ENCODE measurements at regions not wholly inside any gene's neighbourhood (a gene's known extent, or its start where the extent isn't known, plus 50 kb on each side); places are given as distances from the start of the nearest gene placed in this dataset.

GRCh38 chr4:138032222-138032621 is 209.9 kb downstream of the SLC7A11 start:
- POLR2A ChIA-PET = no interaction called here
- CTCF ChIA-PET = interaction anchor here (1.0 to 1.2 kb wide), 2 partner anchors 13 to 151 kb away, joined by 3 read pairs; no protein-coding TSS in a partner anchor
- no peak overlapping the region for H2AFZ ChIP-seq (ENCODE audit: low read depth, low read length)
- H3K79me2 ChIP-seq (ENCODE audit: control insufficient read depth, insufficient read depth, low read length) = no peaks in the 10 kb centered on the region
- DNase-seq (ENCODE audit: low read depth, low spot score) = no peak
- H3K27ac ChIP-seq (ENCODE audit: insufficient read depth, low read depth, low read length) = no peak overlapping the region
- dilution Hi-C loops (cut with MboI; ENCODE audit: extremely low pct_ligation_motif_present, low sequenced_read_pairs) (no loop called here), intact Hi-C loops (cut with micrococcal nuclease) (loop anchor here (10.0 kb wide), 1 partner anchor 883 kb away; no protein-coding TSS in a partner anchor)
- no TSS peak for BruUV-seq (replicated peaks)
- no peaks in the 10 kb centered on the region for H3K9me1 ChIP-seq (replicated peaks; ENCODE audit: control insufficient read depth, extremely low read depth, insufficient read depth, low read length)
- H3K27me3 ChIP-seq (ENCODE audit: control insufficient read depth in 2 of 2, insufficient read depth in 2 of 2, low read length in 2 of 2) = no peaks in the 10 kb centered on the region
- H3K9me3 ChIP-seq (replicated peaks; ENCODE audit: control insufficient read depth, insufficient read depth, low read length) = no peaks in the 10 kb centered on the region
- no peaks in the 10 kb centered on the region for H4K20me1 ChIP-seq (replicated peaks; ENCODE audit: control insufficient read depth, extremely low read depth, insufficient read depth, low read length)
- TF ChIP-seq JUN (IDR thresholded peaks at IDR 0.05; ENCODE audit: borderline replicate concordance, insufficient read depth, insufficient read length, low read depth) (no peak), EZH2 (IDR thresholded peaks at IDR 0.05; ENCODE audit: borderline replicate concordance, low read depth, low read length, severe bottlenecking) (no peak), POLR2A (IDR thresholded peaks at IDR 0.05; ENCODE audit: low read depth, low read length) (no peak), CTCF (IDR thresholded peaks at IDR 0.05; ENCODE audit: extremely low read depth in 1 of 2, insufficient read depth in 1 of 2, low read depth in 1 of 2, low read length in 2 of 2) (no peak), GATA2 (IDR thresholded peaks at IDR 0.05; ENCODE audit: insufficient read depth, insufficient read length, low read depth, low read length) (no peak), FOS (IDR thresholded peaks at IDR 0.05; ENCODE audit: borderline replicate concordance, insufficient read depth, low read length) (no peak), MAX (IDR thresholded peaks at IDR 0.05; ENCODE audit: insufficient read depth, insufficient read length) (no peak), MYC (IDR thresholded peaks at IDR 0.05; ENCODE audit: low read depth, low read length) (no peak), POLR2AphosphoS5 (IDR thresholded peaks at IDR 0.05; ENCODE audit: insufficient read depth, low read depth, low read length) (no peak)
- H3K4me3 ChIP-seq (replicated peaks in 1 of 3; ENCODE audit: insufficient read depth in 1 of 3, low read depth in 1 of 3, low read length in 3 of 3) = no peak overlapping the region
- H3K4me1 ChIP-seq (ENCODE audit: control insufficient read depth, extremely low read depth, insufficient read depth, low read length) = peaks cover 19% of the 10 kb centered on the region
- H3K36me3 ChIP-seq (ENCODE audit: control insufficient read depth in 2 of 2, extremely low read depth in 1 of 2, insufficient read depth in 2 of 2, low read length in 2 of 2) = no peaks in the 10 kb centered on the region
- H3K9ac ChIP-seq (replicated peaks; ENCODE audit: extremely low read depth, insufficient read depth, low read length) = no peak overlapping the region
- FAIRE-seq = no peak
- no peak overlapping the region for H3K4me2 ChIP-seq (ENCODE audit: insufficient read depth, low read length)

Measured in endothelial cell of umbilical vein (primary cell).